Right hindlimb (tissue), 1 donor: ENCODE measurements at regions not wholly inside any gene's neighbourhood (a gene's known extent, or its start where the extent isn't known, plus 50 kb on each side); places are given as distances from the start of the nearest gene placed in this dataset.

Experiments used
- DNase-seq: peaks from one replicate; pipeline ENCODE4 v3.0.0-alpha.2; 2018

- no peak for DNase-seq
These were observed 49.7 kb upstream of the ARHGAP5 start for GRCh38 chr14:32027255-32027939.
